ENCODE measurements at regions not wholly inside any gene's neighbourhood (a gene's known extent, or its start where the extent isn't known, plus 50 kb on each side); places are given as distances from the start of the nearest gene placed in this dataset.

GRCh38 chr20:51959066-51959542 is 156.8 kb upstream of the SALL4 start:
- H3K27me3 ChIP-seq: no peaks in the 10 kb centered on the region
- no peak for TF ChIP-seq CTCF (IDR thresholded peaks at IDR 0.05)
- TF ChIP-seq POLR2A (IDR thresholded peaks at IDR 0.05): no peak
- H3K4me1 ChIP-seq: no peaks in the 10 kb centered on the region
- no peaks in the 10 kb centered on the region for H3K36me3 ChIP-seq (replicated peaks in 1 of 2; ENCODE audit: insufficient read depth in 1 of 2, low read depth in 2 of 2)
- DNase-seq (no peak), ATAC-seq (no peak)
- WGBS, 2 donors: 35 to 36% methylated on average over 3 of the region's 3 CpGs
- no peak overlapping the region for H3K27ac ChIP-seq
- intact Hi-C loops (cut with DNase I): no loop called here
- no peaks in the 10 kb centered on the region for H3K9me3 ChIP-seq
- no peak overlapping the region for H3K4me3 ChIP-seq

GRCh38 chr20:51958099-51959065 is 156.1 kb upstream of the SALL4 start:
- no peak overlapping the region for H3K4me3 ChIP-seq
- DNase-seq: no peak
- WGBS, 2 donors: 66 to 67% methylated on average over 11 of the region's 11 CpGs
- no peak overlapping the region for H3K27ac ChIP-seq
- TF ChIP-seq CTCF (IDR thresholded peaks at IDR 0.05) (no peak), POLR2A (IDR thresholded peaks at IDR 0.05) (no peak)
- no peaks in the 10 kb centered on the region for H3K9me3 ChIP-seq
- no peak for ATAC-seq
- intact Hi-C loops (cut with DNase I): no loop called here
- no peaks in the 10 kb centered on the region for H3K27me3 ChIP-seq
- no peaks in the 10 kb centered on the region for H3K4me1 ChIP-seq
- no peaks in the 10 kb centered on the region for H3K36me3 ChIP-seq (replicated peaks in 1 of 2; ENCODE audit: insufficient read depth in 1 of 2, low read depth in 2 of 2)

GRCh38 chr20:51955756-51956155 is 153.4 kb upstream of the SALL4 start:
- Histone ChIP-seq H3K36me3 (replicated peaks in 1 of 2; ENCODE audit: insufficient read depth in 1 of 2, low read depth in 2 of 2) (no peaks in the 10 kb centered on the region), H3K27ac (no peak overlapping the region), H3K4me3 (no peak overlapping the region), H3K4me1 (no peaks in the 10 kb centered on the region), H3K27me3 (no peaks in the 10 kb centered on the region), H3K9me3 (no peaks in the 10 kb centered on the region)
- WGBS, 2 donors: 82 to 92% methylated on average over 3 of the region's 3 CpGs
- DNase-seq (no peak), ATAC-seq (no peak)
- TF ChIP-seq POLR2A (IDR thresholded peaks at IDR 0.05) (no peak), CTCF (IDR thresholded peaks at IDR 0.05) (no peak)
- intact Hi-C loops (cut with DNase I): no loop called here

GRCh38 chr20:51953731-51954340 is 151.5 kb upstream of the SALL4 start:
- Histone ChIP-seq H3K4me3 (no peak overlapping the region), H3K27ac (no peak overlapping the region), H3K9me3 (no peaks in the 10 kb centered on the region), H3K27me3 (no peaks in the 10 kb centered on the region), H3K4me1 (no peaks in the 10 kb centered on the region), H3K36me3 (replicated peaks in 1 of 2; ENCODE audit: insufficient read depth in 1 of 2, low read depth in 2 of 2) (no peaks in the 10 kb centered on the region)
- DNase-seq (no peak), ATAC-seq (no peak)
- TF ChIP-seq CTCF (IDR thresholded peaks at IDR 0.05): no peak
- no peak for TF ChIP-seq POLR2A (IDR thresholded peaks at IDR 0.05)
- intact Hi-C loops (cut with DNase I): no loop called here
- WGBS, 2 donors: 68 to 74% methylated on average over 8 of the region's 8 CpGs

All from body of pancreas (tissue), 4 donors.